Left renal pelvis (tissue), 4 donors: ENCODE measurements at regions not wholly inside any gene's neighbourhood (a gene's known extent, or its start where the extent isn't known, plus 50 kb on each side); places are given as distances from the start of the nearest gene placed in this dataset.
"Not testable (repeated sequence)": the region's sequence is repeated elsewhere in the genome, so short reads cannot be mapped to it uniquely, and the experiment has no call there.

Experiments
- DNase-seq, 4 donors: peaks; one replicate each; pipeline ENCODE4 v3.0.0-alpha.2; 2013; ENCODE audit warnings: low read depth in 4 of 4, low spot score in 3 of 4

GRCh38 chr1:101463195-101463594 lies 226.4 kb downstream of the S1PR1 start:
- no peak for DNase-seq

GRCh38 chr1:101465941-101466340 lies 229.1 kb downstream of the S1PR1 start:
- no peak for DNase-seq

- DNase-seq, result no peak
Observed at GRCh38 chr1:101474039-101474665, 237.3 kb downstream of the S1PR1 start.

DNA sequence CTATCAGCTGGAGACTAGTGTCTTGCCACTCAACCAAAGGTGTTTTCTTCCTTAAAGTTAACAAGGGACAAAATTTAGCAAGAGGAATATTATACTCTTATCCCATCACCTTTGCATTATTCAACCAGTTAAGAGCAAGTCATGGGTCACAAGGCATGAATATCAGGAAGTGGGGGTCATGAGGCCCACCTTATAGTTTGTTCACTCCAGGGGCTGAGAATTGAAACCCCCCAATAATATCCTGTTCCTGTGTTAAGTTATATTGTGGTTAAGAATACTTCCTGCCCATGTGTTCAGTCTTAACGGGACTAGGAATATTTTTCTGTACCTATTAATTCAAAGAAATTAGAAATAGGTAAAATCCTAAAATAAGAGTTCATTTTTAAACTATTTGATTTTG lies 239.7 kb downstream of the S1PR1 start:
- DNase-seq, result no peak

DNA sequence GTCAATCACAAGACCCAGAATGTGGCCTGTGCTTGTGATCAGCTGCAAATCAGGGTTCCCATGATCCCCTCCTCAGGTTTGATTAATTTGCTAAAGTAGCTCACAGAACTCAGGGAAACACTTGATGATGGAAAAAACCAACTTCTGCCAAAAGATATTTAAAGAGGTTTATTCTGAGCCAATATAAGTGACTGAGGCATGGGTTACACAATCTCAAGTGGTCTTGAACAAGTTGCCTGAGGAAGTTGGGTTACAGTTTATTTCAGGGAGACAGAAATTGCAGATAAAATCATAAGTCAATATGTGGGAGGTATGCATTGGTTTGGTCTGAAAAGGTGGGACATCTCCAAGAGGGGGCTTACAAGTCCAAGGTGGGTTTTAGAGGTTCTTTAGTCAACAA lies 243.1 kb downstream of the S1PR1 start:
- DNase-seq, result no peak

GRCh38 chr1:101482306-101482705 lies 245.5 kb downstream of the S1PR1 start:
- no peak for DNase-seq

DNA sequence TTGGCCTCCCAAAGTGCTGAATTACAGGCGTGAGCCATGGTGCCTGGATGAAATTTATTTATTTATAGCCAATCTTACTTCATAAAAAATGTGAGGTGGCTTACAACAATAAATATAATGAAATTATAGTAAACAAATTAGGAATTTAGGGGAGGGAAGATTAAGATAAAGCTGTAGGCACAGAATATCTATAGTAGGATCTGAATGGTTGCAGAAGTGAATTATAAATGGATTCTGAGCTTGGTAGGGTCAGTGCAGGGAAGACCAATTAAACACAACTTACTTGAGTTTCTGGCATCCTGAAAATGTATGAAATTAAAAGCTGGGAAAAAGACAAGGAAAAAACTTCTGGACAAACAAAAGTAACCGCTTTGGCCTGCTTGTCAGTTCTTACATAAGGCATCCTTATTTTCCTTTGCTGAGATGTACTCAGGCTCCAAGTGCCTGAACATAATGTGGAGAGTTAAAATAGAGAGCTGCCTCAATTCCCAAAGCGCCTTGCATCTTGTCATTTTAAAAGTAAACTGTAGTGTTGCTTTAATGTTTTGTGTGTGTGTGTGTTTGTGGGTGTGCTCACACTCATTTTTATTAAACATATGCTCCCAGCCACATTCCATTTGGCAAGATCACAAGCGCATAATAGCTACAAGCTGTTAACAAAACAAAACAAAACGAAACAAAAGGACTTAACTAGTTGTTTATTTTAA lies 247.3 kb downstream of the S1PR1 start:
- no peak for DNase-seq

- DNase-seq, result peak in 3 of 4 donors; percentile 20 to 29 (median 24)
Observed at GRCh38 chr1:101484689-101485338, 248.0 kb downstream of the S1PR1 start.

DNA sequence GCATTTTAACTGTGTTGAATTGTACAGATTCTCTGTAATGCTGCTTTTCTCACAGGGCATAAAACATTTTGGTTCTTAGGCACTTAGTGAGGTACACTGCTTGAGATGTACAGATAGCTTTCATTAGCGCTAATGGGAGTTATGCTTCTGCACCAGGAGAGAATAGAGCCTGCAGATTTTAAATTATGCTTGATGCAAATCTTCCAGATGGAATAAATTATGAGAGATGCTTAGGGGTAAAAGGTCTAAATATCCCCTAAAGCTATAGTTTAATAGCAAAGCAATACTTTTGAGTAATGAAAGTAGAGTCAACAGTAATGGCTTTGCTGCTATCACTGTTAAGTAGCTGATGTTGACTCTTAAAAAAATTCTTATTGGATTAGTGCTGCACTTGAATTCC lies 248.9 kb downstream of the S1PR1 start:
- no peak for DNase-seq

- not testable (repeated sequence) for DNase-seq
Observed at GRCh38 chr1:101492144-101492543, 255.3 kb downstream of the S1PR1 start.

DNA sequence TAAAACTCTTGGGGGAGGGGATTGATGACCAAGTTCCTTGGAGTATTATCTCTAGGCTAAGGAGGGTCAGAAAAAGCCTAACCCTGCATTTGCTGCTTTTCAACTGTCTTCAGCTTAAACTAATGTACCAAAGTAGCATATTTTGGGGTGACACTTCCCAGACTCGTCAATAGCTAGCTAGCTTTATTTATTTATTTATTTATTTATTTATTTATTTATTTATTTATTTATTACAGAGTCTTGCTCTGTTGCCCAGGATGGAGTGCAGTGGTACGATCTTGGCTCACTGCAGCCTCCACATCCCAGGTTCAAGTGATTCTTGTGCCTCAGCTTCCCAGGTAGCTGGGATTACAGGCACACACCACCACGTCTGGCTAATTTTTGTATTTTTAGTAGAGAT lies 257.1 kb downstream of the S1PR1 start:
- DNase-seq, result not testable (repeated sequence)

GRCh38 chr1:101496109-101496508 lies 259.3 kb downstream of the S1PR1 start:
- no peak for DNase-seq

DNA sequence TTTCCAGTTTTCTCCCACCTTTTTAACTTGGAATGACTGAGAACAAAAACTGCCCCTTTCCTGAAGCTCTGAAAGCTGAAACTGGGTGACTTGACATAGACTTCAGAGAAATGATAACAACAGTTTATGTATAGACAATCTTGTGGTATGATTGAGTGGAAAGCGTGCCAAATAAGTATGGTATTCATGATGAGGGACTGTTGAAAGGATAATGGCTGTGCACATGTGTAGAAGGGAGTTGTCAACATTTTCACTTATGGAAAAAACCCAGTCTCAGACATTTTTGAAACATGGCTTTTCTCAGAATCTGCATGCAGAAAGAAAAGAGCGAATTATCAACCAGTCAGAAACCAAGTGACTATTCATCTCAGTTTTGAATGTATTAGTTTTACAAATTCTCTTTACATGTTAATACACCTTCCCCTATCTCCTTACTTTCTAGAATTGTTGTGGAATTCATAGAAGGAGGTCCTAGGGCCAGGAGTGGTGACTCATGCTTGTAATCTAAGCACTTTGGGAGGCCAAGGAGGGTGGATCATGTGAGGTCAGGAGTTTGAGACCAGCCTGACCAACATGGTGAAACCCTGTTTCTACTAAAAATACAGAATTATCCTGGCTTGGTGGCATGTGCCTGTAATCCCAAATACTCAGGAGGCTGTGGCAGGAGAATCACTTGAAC lies 261.2 kb downstream of the S1PR1 start:
- DNase-seq, result no peak

DNA sequence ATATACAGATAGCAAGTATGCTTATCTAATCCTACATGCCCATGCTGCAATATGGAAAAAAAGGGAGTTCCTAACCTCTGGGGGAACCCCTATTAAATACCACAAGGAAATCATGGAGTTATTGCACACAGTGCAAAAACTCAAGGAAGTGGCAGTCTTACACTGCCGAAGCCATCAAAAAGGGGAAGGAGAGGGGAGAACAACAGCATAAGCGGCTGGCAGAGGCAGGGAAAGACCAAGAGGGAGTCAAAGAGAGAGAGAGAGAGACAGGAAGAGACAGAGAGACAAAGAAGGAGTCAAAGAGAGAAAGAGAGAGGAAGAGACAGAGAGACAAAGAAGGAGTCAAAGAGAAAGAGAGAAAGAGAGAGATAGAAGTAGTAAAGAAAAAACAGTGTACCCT lies 267.3 kb downstream of the S1PR1 start:
- not testable (repeated sequence) for DNase-seq

DNA sequence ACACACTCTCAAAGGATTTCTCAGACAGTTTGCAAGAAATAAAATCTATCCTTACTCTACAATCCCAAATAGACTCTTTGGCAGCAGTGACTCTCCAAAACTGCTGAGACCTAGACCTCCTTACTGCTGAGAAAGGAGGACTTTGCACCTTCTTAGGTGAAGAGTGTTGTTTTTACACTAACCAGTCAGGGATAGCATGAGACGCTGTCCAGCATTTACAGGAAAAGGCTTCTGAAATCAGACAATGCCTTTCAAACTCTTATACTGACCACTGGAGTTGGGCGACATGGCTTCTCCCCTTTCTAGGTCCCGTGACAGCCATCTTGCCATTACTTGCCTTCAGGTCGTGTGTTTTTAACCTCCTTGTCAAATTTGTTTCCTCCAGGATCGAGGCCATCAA lies 268.4 kb downstream of the S1PR1 start:
- not testable (repeated sequence) for DNase-seq

DNA sequence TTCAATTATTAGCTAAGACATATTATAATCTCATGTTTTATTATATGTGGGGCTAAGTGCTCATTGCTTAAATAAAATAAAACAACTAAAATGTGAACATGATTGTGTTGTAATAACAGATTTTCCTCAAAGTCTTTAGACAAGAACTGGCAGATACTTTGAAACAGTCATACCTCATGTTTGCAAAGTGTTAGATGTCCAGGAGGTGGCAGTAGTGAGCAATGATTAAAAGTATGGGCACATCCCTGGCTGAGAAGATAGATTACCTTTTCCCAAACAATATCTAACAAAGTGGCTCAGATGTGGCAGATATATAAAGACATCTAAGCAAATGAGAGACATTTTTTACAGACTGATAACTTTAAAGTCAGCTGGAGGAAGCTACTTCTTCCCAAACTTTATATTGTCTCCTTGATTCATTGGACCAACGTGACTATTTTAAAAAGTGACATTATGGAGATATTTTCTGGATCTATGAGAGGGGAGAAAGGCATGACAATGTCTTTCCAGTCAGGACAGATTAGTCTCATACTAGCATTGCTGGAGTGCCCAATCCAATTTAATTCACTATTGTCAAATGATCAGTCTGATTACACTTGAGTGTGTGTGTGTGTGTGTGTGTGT lies 269.8 kb downstream of the S1PR1 start:
- DNase-seq, result no peak

GRCh38 chr1:101507547-101507971 lies 270.7 kb downstream of the S1PR1 start:
- DNase-seq, result no peak

DNA sequence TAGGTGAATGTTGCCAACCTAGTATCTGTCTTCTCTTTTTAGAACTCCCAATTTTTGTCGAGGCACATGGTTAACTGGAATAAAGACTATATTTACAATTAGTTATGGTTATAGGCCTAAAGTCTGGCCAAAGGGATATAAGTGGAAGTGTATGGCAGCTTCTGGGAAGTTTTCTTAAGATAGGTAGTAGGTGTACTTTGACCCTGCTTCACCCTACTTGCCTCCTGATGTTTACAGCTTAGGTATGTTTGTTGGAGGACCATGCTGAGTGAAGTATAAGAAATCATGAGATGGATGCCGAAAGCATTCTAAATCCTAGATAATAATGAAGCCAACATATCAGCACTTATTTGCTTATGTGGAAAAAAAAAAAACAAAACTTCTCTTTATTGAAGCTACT lies 272.1 kb downstream of the S1PR1 start:
- no peak for DNase-seq

DNA sequence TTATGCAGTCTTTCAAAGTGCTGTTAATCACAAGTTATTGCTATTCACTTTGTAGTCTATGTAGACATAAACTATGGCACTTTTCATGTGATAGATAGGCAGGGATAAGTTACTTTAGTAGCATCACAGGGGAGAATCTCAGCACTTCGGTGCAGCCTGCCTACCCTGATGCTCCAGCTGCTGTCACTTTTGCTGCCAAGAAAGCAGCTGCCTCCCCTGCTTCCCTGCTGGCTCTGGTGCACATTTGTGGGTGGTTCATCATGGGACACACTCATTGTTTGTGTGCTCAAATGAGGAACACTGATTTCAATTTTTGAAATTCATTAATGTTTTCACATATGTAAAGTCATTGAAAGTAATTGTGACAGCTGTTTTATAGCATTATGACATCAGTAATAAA lies 272.6 kb downstream of the S1PR1 start:
- DNase-seq, result no peak

DNA sequence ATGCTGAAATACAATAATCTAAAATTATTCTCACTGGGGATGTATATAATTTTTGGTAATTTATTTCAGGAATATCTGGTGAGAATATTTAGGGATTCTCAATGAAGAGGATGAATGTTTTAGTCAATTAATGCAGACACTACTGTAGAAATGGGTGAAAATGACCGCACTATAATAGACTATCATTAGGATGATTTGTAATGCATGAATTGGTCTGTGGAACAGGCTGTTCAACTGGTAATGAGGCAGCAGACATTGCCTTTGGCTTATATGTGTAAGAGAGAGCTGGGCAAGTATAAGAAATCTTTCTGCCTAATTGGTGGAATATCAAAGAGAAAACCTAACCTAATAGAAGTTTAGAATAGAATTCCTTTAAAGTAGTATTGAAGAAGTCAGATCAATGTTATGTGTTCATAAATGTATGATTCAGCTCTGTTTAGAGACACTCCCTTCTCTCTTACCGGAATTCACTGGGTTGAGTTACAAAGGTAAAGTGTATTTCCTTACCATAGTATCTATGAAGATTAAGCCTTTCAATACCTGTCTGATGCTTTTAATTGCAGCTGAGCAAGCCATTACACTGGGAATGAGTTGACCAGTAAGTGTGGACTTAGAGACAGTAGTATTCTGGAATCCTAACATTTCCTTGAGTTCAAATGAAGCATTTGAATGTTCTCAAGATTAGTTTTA lies 274.5 kb downstream of the S1PR1 start:
- DNase-seq, result no peak
